ENCODE measurements at regions not wholly inside any gene's neighbourhood (a gene's known extent, or its start where the extent isn't known, plus 50 kb on each side); places are given as distances from the start of the nearest gene placed in this dataset.

DNA sequence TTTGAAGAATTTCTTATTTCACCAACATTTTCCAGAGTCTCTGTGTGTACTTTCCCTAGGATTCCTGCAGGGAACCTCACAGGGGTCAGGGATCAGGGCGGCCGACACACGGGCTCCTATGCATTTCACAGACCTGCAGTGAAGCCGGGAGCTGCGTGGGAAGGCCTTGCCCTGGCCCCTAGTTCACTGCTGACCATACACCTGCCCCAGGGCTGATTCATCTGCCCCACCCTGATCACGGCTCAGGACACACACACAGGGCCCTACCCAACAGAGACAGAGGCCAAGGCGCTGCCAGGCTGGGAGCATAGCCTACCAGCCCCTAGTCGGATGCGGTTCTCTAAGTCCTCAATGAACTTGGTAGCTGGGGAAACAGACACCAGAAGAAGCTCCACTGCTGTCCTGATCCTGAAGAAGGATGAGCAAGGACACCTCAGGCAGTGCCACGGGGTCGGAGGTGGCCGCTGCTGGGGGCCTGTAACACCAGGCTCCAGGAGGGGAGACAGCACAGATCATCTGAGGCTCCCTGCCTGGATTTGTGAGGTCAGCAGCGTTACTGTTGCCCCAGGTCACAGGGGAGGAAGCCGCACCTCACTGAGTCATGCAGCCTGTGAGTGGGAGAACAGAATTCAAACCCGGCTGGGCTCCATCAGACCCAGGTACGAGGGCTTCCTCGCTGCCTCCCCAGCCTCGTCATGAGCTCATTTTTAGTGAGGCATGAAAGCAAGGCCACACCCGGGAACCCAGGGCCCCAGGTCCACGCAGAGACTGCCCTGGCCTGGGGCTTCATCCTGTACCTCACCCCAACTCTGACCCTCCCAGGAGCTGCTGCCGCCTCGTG, 278.8 kb upstream of the PPP2R2D start:
- DNase-seq, result no peak
- no peaks in the 10 kb centered on the region for H3K36me3 Mint-ChIP-seq (ENCODE audit: low read depth)
- CTCF ChIA-PET, result interaction anchor here (0.6 to 0.7 kb wide), 2 partner anchors 30 to 60 kb away, joined by 3 read pairs; no protein-coding TSS in a partner anchor
- POLR2A ChIA-PET, result no interaction called here
- H3K27me3 Mint-ChIP-seq, result no peaks in the 10 kb centered on the region
- no peak overlapping the region for H3K4me3 Mint-ChIP-seq
- H3K9me3 Mint-ChIP-seq, result no peaks in the 10 kb centered on the region
- no peak overlapping the region for H3K27ac Mint-ChIP-seq
- no peaks in the 10 kb centered on the region for H3K4me1 Mint-ChIP-seq

DNA sequence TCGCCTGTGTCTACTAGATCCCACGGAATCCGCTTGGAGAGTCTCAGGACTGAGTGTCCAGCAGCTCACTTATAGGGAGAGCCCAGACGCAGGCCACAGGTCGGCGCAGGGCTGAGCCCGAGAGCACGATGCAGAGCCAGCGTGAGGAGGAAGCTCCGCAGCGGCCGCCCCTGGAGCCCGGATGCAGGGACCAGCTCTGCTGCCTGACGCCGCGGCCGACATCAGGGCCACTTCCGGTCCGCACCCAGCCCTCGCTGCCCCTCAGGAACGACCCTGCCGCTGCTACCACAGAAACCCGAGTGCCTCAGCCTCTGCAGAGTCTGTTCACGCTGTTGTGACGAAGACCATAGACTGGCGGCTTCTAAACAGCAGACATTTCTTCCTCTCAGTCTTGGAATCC, 275.8 kb upstream of the PPP2R2D start:
- Mint-ChIP-seq H3K36me3 (ENCODE audit: low read depth) (no peaks in the 10 kb centered on the region), H3K9me3 (no peaks in the 10 kb centered on the region), H3K27me3 (no peaks in the 10 kb centered on the region), H3K4me3 (no peak overlapping the region), H3K27ac (no peak overlapping the region), H3K4me1 (no peaks in the 10 kb centered on the region)
- DNase-seq, result no peak
- CTCF ChIA-PET, result no interaction called here
- POLR2A ChIA-PET, result no interaction called here

GRCh38 chr10:131626274-131626673, 274.5 kb upstream of the PPP2R2D start:
- no peak overlapping the region for H3K27ac Mint-ChIP-seq
- H3K4me3 Mint-ChIP-seq, result no peak overlapping the region
- ChIA-PET CTCF (interaction anchor here (0.6 kb wide), 1 partner anchor 1516 kb away, joined by 3 read pairs; no protein-coding TSS in a partner anchor), POLR2A (no interaction called here)
- no peaks in the 10 kb centered on the region for H3K36me3 Mint-ChIP-seq (ENCODE audit: low read depth)
- H3K4me1 Mint-ChIP-seq, result no peaks in the 10 kb centered on the region
- no peak for DNase-seq
- no peaks in the 10 kb centered on the region for H3K9me3 Mint-ChIP-seq
- no peaks in the 10 kb centered on the region for H3K27me3 Mint-ChIP-seq

GRCh38 chr10:131629026-131629770, 271.6 kb upstream of the PPP2R2D start:
- H3K4me3 Mint-ChIP-seq, result no peak overlapping the region
- H3K27ac Mint-ChIP-seq, result no peak overlapping the region
- ChIA-PET CTCF (no interaction called here), POLR2A (no interaction called here)
- no peaks in the 10 kb centered on the region for H3K4me1 Mint-ChIP-seq
- H3K27me3 Mint-ChIP-seq, result no peaks in the 10 kb centered on the region
- H3K9me3 Mint-ChIP-seq, result peaks cover 2% of the 10 kb centered on the region
- DNase-seq, result no peak
- H3K36me3 Mint-ChIP-seq (ENCODE audit: low read depth), result no peaks in the 10 kb centered on the region

GRCh38 chr10:131630772-131631258, 270.0 kb upstream of the PPP2R2D start:
- H3K4me3 Mint-ChIP-seq, result no peak overlapping the region
- ChIA-PET POLR2A (no interaction called here), CTCF (no interaction called here)
- no peaks in the 10 kb centered on the region for H3K36me3 Mint-ChIP-seq (ENCODE audit: low read depth)
- no peaks in the 10 kb centered on the region for H3K4me1 Mint-ChIP-seq
- no peaks in the 10 kb centered on the region for H3K27me3 Mint-ChIP-seq
- no peak for DNase-seq
- H3K9me3 Mint-ChIP-seq, result peaks cover 5% of the 10 kb centered on the region
- no peak overlapping the region for H3K27ac Mint-ChIP-seq

DNA sequence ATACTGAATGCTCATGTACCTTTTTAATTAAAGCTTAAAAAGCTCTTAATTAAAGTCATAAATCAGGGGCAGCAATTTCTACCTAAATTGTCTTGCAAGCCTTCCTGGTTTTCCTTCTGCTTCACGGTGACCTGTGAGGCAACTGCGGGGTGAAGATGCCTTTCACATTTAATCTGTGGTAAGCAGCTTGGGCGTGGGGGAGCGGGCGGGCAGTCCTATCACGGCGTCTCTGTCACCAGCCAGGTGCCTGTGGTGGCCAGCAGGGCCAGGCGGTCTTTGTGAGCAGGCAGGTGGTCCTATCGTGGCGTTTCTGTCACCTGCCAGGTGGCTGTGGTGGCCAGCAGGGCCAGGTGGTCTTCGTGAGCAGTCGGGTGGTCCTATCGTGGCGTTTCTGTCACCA, 269.2 kb upstream of the PPP2R2D start:
- CTCF ChIA-PET, result no interaction called here
- Mint-ChIP-seq H3K27me3 (no peaks in the 10 kb centered on the region), H3K4me1 (no peaks in the 10 kb centered on the region), H3K9me3 (peaks cover 7% of the 10 kb centered on the region), H3K36me3 (ENCODE audit: low read depth) (no peaks in the 10 kb centered on the region), H3K4me3 (no peak overlapping the region), H3K27ac (no peak overlapping the region)
- POLR2A ChIA-PET, result no interaction called here
- DNase-seq, result no peak

- ChIA-PET CTCF (interaction anchor here (0.8 kb wide), 1 partner anchor 16 kb away, joined by 4 read pairs; no protein-coding TSS in a partner anchor), POLR2A (no interaction called here)
- no peak for DNase-seq
- no peak overlapping the region for H3K27ac Mint-ChIP-seq
- peaks cover 8% of the 10 kb centered on the region for H3K9me3 Mint-ChIP-seq
- no peaks in the 10 kb centered on the region for H3K4me1 Mint-ChIP-seq
- H3K36me3 Mint-ChIP-seq (ENCODE audit: low read depth), result no peaks in the 10 kb centered on the region
- H3K4me3 Mint-ChIP-seq, result no peak overlapping the region
- peaks cover 2% of the 10 kb centered on the region for H3K27me3 Mint-ChIP-seq
Observed at GRCh38 chr10:131635564-131636015, 265.2 kb upstream of the PPP2R2D start.

GRCh38 chr10:131636116-131636515, 264.7 kb upstream of the PPP2R2D start:
- Mint-ChIP-seq H3K27me3 (peaks cover 2% of the 10 kb centered on the region), H3K36me3 (ENCODE audit: low read depth) (no peaks in the 10 kb centered on the region), H3K4me3 (no peak overlapping the region), H3K27ac (no peak overlapping the region), H3K9me3 (peaks cover 8% of the 10 kb centered on the region), H3K4me1 (peaks cover 3% of the 10 kb centered on the region)
- no peak for DNase-seq
- CTCF ChIA-PET, result interaction anchor here (0.8 kb wide), 1 partner anchor 16 kb away, joined by 4 read pairs; no protein-coding TSS in a partner anchor
- POLR2A ChIA-PET, result no interaction called here

DNA sequence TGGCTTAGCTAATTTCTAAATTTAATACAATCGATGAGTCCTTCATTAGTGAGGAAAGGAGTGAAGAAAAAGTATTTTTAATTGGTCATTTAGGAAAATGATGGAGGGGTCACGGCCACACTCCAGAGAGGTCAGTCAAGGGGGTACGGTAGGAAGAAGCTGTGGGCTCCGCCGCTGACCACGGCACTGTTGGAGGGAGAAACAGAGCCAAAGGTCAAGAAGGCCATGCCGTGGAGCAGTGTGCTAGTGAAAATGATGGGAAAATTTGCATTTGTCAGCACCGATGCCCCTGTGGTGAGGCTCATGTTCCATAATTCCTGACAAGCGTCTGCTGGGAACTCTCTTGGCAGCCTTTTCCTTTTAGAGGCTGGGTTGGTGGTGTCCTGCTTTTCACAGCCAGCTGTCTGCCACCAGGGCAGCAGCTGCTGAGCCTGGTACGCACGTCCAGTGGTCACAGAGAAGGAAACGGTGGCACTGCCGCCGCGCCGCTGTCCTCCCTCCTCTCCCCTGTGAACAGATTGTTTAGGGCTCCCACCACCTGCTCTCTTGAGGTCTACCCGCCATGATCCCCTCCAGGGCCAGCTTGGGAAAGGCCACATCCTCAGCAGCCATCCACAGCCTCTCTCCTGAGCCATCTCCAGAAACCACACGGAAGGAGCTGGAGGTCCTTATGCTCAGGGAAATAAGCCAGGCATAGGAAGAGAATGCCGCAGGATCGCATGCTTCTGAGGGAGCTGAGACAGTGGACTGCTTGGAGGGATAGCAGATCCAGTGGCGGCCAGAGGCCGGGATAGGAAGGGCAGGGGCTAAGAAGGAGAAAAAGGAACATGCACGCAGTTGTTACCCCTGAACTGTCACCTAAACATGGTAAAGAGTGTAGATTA, 263.7 kb upstream of the PPP2R2D start:
- Mint-ChIP-seq H3K27me3 (peaks cover 3% of the 10 kb centered on the region), H3K4me1 (peaks cover 3% of the 10 kb centered on the region), H3K36me3 (ENCODE audit: low read depth) (no peaks in the 10 kb centered on the region), H3K9me3 (peaks cover 8% of the 10 kb centered on the region), H3K27ac (no peak overlapping the region), H3K4me3 (no peak overlapping the region)
- no peak for DNase-seq
- POLR2A ChIA-PET, result no interaction called here
- CTCF ChIA-PET, result no interaction called here

DNA sequence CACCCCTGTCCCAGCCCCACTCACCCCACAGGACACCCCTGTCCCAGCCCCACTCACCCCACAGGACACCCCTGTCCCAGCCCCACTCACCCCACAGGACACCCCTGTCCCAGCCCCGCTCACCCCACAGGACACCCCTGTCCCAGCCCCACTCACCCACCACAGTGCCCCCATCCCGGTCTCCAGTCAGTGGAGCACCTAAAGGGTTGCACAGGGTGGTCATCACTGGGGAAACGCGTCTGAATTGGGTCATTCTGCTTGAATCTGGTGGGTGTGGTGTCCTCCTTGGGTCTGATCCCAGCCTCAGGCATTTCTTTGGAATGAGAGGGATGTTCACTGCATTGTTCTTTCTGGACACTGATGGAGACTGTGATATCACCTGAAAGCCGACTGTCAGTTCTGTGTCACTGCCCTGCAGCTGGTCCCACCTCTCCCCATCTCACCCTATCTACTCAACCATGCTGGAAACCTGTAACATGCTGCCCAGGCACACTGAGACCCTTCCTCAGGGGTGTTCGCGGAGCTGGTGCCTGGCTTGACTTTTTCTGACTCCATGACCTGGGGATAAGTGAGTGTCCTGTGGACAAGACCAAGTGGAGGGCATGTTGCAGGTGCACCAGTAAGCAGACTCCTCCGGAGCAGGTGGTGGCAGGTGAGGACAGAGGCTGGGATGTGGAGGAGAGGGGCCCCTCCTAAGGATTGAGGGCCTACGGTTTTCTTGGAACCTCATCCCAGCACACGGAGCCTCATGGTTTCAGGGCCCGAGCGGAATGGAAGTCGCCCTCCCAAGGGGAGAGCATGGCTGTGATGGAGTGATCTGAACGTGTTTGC, 262.5 kb upstream of the PPP2R2D start:
- H3K4me3 Mint-ChIP-seq, result no peak overlapping the region
- no peak for DNase-seq
- ChIA-PET CTCF (no interaction called here), POLR2A (no interaction called here)
- peaks cover 3% of the 10 kb centered on the region for H3K27me3 Mint-ChIP-seq
- no peaks in the 10 kb centered on the region for H3K36me3 Mint-ChIP-seq (ENCODE audit: low read depth)
- no peak overlapping the region for H3K27ac Mint-ChIP-seq
- peaks cover 3% of the 10 kb centered on the region for H3K4me1 Mint-ChIP-seq
- peaks cover 8% of the 10 kb centered on the region for H3K9me3 Mint-ChIP-seq

DNA sequence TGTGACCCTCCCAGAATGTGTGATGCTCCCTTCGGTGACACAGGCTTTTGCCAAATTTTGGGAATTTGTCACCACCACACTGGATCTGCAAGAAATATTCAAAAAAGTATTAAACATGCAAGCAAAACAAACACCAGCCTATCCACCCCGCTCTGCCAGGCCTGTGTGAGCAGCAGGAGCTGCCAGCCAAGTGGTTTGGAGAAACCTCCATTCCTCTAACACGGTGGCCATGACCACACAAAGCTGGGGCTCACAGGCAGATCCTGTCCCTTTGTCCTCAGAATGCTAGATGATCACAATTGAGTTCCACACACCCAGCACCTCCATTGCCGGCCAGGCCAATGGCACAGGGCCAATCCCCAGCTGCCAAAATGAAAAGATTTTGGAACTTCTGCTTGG, 261.9 kb upstream of the PPP2R2D start:
- DNase-seq, result no peak
- peaks cover 6% of the 10 kb centered on the region for H3K9me3 Mint-ChIP-seq
- H3K4me3 Mint-ChIP-seq, result no peak overlapping the region
- ChIA-PET POLR2A (no interaction called here), CTCF (no interaction called here)
- no peaks in the 10 kb centered on the region for H3K36me3 Mint-ChIP-seq (ENCODE audit: low read depth)
- no peak overlapping the region for H3K27ac Mint-ChIP-seq
- peaks cover 3% of the 10 kb centered on the region for H3K27me3 Mint-ChIP-seq
- H3K4me1 Mint-ChIP-seq, result peaks cover 3% of the 10 kb centered on the region

DNA sequence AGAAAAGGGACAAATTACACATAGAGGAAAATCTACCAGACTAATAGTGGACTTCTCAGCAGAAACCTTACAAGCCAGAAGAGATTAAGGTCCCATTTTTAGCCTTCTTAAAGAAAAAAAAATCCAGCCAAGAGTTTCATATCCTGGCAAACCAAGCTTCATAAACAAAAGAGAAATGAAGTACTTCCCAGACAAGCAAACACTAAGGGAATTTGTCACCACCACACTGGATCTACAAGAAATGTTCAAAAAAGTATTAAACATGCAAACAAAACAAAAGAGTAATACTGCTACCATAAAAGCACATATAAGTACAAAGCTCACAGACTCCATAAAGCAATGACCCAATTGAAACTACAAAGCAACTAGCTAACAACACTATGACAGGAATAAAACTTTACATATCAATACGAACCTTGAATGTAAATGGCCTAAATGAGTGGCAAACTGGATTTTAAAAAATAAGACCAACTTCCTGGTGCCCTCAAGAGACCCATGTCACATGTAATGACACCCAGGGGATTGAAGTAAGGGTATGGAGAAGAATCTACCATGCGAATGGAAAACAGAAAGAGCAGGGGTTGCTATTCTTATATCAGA, 260.7 kb upstream of the PPP2R2D start:
- ChIA-PET CTCF (no interaction called here), POLR2A (no interaction called here)
- H3K27me3 Mint-ChIP-seq, result peaks cover 3% of the 10 kb centered on the region
- H3K4me1 Mint-ChIP-seq, result peaks cover 3% of the 10 kb centered on the region
- H3K27ac Mint-ChIP-seq, result no peak overlapping the region
- H3K4me3 Mint-ChIP-seq, result no peak overlapping the region
- no peaks in the 10 kb centered on the region for H3K36me3 Mint-ChIP-seq (ENCODE audit: low read depth)
- DNase-seq, result no peak
- peaks cover 2% of the 10 kb centered on the region for H3K9me3 Mint-ChIP-seq
